Hematopoietic multipotent progenitor cell (in vitro differentiated cells): ENCODE measurements at regions not wholly inside any gene's neighbourhood (a gene's known extent, or its start where the extent isn't known, plus 50 kb on each side); places are given as distances from the start of the nearest gene placed in this dataset.

Experiments used
- DNase-seq, 3 donors: peaks; one replicate each; pipeline ENCODE4 v3.0.0-alpha.2; 2011 to 2015; ENCODE audit warnings: low read depth in 2 of 3, low spot score in 2 of 3

DNA sequence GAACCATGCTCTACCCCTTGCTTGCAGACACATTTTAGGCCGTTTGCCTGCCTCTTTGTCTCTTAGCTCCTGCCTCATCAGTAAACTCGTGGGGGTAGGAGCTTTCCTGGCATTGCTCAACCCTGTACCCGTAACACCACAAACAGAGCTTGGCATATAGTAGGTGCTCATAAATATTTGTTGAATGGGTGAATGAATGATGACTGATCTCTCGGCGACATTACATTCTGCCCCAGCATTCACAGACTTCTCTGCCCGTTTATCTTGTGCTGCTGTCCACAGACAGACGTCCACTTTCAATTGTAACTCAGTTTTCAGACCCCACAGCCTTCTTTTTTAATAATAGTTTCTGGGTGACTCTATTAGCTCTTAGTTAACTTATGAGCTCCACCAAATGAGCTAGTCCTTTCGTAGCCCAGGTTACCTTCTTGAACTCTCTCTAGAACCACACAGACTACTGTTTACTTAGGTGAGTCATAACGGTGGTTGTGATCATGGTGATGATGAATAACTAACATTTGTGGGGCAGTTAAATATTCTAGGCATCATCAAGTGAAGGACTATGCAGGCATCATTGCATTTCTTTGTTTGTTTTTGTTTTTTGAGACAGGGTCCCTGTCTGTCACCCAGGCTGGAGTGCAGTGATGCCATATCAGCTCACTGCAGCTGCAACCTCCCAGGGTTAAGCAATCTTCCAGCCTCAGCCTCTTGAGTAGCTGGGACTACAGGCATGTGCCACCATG lies 188.4 kb downstream of the ADAMTS15 start:
- no peak for DNase-seq

GRCh38 chr11:130637566-130637965 lies 189.1 kb downstream of the ADAMTS15 start:
- DNase-seq, result no peak

GRCh38 chr11:130638033-130638432 lies 189.6 kb downstream of the ADAMTS15 start:
- no peak for DNase-seq

DNA sequence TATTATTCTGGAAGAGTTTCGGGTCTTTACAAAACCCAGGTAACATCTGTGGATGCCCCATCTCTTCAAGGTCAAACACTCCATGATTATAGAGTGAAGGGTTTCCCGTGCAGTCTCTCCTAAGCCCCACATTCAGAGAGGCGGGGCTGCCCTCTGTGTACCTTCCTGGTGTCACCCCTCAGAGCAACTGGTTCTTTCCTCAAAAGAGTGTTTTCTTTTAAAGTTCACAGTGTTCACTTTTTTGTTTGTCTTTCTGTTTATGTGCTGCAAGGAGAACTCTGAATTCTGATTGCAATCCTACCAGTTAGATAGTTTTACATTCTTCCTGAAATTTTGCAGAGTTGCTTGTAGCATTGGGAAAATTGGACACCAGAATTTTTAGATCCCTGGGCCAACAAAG lies 190.2 kb downstream of the ADAMTS15 start:
- no peak for DNase-seq

DNA sequence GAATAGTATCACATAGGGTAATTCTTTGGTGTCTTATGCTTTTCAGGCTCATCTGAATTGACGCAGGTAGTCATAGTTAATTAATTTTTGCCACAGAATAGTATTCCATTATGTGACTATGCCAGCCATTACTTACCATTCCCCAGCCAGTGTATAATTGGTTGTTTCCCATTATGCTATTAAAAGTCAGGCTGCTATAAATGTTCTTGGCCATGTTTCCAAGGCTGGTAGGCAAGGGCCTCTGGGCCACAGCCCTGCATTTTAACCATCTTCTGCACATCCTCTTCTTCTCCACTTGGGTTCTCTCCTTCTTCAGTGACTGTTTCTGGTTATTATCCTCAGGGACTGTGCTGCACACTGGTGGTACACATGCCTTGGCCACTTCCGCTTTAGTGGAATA lies 190.9 kb downstream of the ADAMTS15 start:
- DNase-seq, result no peak

DNA sequence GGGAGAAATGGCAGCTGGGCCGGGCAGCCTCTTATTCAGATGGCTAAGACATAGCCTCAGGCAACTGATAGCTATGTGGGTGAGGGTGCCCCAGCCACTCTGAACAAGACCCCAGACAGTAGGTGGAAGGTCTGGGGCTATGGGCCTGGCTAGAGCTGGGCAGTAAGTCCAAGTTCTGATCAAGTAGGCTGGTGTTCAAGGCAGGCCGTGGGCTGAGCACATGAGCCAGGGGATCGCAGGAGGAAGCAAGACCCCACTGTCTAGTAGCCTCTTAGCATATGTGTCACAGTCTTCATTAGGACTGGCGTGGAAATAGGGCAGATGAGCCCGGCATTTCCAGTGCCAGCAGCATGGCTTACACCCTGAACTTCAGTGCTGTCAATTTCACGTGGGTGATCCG lies 192.1 kb downstream of the ADAMTS15 start:
- DNase-seq, result no peak

DNA sequence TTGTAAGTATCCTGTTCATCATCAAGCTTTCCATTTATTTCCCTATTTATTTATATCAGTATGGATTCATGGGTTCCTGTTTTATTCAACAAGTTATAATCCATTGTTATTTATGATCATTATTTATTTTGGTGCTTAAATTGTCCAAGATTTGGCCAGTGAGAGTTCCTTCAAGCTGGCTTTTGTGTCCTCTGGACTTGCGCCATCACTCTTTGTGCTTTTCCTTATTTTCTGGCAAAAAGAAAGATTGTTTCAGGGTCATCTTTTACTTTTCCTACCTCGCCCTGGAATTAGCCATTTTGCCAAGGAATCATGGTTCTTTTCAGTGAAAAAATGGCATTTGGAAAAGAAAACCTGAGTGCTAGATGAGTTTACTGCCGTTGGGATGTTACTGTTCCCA lies 193.4 kb downstream of the ADAMTS15 start:
- no peak for DNase-seq

- DNase-seq, result no peak
Measured at GRCh38 chr11:130642994-130643393, 194.5 kb downstream of the ADAMTS15 start.

- no peak for DNase-seq
Measured at GRCh38 chr11:130644187-130644586, 195.7 kb downstream of the ADAMTS15 start.

DNA sequence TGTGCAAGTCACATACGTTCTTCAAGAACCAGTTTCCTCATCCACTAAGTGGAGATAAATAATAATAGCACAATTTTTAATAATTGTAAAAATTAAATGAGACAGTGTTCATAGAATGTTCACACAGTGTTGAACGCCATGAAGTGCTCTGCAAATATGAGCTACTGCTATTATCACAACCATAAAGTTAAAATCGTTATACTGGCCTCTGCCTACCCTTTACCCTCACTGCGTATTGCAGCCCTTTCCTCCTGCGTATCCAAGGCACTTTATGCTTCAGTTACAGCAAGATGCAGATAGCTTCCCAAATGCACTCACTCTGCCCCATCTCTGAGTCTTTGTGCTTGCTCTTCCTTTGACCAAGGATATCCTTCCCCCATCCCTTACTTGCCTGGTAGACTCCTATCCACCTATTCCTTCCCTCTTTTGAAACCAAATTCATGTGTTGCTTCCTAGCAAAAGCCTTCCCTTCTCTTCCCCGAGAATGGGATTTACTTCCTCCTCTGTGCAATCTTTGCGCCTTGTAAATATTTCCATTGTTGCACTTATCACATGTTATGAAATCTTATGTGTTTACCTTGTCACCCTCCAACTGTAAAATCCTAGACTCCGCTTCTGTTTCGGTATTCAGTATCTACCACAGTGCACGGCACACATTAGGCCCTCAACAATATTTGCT lies 196.9 kb downstream of the ADAMTS15 start:
- DNase-seq, result no peak

- no peak for DNase-seq
Measured at GRCh38 chr11:130645843-130646197, 197.4 kb downstream of the ADAMTS15 start.

GRCh38 chr11:130646881-130647280 lies 198.4 kb downstream of the ADAMTS15 start:
- no peak for DNase-seq

GRCh38 chr11:130647371-130647770 lies 198.9 kb downstream of the ADAMTS15 start:
- no peak for DNase-seq

DNA sequence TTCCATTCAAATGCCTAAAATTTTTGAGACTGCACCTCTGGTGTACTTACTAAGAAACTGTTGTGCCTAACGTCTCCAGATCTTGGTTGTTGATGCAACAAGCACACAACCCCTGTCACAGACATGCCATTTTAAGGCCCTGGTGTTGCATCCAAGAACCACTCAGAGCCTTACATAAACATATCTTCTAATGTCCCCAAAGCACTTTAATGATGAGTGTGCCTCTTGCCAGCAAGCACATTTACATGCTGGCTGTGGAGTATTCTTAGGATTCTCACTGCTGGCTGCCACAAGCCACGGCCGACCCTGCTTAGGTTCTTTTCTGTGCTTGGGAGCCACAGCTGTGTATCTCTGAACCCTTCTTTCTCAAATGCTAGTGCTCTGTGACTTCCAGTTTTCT lies 201.4 kb downstream of the ADAMTS15 start:
- DNase-seq, result no peak

- DNase-seq, result no peak
Measured at GRCh38 chr11:130650456-130651030, 202.1 kb downstream of the ADAMTS15 start.

DNA sequence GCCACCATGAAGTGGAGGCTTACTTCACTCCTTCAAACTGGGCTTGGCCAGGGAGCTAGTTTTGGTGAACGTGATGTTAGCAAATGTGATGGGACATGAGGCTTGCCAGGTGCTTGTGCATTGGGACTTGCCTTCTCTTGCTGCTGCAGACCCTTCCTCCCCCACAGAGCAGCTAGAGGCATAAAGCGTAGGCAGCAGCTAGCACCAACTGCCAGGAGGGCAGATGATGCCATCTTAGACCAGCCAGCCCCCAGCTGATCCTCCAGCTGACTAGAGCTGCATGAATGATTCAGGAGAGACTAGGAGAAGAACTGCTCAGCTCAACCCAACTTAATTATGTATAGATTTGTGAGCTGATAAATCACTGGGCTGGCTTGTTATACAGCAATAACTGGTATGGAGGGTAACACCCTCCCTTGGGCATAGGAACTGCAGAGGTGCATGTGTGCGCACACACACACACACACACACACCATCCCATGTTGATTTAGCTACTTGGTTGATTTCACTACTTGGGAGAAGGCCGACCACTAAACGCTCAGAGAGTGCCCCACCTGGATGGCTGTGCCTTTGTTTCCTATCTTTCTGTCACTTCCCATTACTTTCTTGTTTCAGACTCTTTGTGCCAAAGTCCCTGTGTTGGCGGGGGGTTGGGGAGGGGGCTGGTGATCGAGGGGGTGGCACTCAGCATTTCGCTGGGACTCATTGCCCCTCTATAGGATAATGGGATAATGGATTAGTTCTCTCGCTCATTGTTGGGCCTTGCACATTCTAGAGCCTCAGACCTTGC lies 202.8 kb downstream of the ADAMTS15 start:
- no peak for DNase-seq

DNA sequence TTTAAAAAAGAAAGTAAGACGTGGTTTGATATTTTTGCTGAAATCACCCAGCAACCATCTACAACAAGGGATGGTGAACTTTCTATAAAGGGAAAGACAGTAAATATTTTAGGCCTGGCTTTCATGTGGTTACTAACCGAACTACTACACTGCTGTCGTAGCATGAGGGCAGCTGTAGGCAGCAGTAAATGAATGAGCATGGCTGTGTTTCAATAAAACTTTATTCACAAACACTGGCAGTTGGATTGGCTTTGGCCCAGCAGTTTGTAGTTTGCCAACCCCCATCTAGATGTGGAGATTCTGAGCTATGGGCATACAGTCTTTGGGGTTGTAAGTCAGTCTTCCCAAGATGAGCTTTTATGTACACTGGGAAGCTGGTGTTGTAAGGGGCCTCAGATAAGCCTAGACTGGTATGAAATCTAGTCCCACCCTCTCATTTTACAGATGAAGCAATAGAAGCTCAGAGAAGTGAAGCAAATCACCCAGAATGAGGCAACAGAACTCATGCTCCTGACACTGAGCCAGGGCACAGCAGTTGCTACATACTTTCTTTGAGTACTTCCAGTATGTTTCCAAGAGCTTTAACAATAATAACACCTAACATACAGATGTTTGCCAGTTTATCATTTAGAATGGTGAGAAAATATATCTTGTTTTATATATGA lies 204.4 kb downstream of the ADAMTS15 start:
- no peak for DNase-seq

DNA sequence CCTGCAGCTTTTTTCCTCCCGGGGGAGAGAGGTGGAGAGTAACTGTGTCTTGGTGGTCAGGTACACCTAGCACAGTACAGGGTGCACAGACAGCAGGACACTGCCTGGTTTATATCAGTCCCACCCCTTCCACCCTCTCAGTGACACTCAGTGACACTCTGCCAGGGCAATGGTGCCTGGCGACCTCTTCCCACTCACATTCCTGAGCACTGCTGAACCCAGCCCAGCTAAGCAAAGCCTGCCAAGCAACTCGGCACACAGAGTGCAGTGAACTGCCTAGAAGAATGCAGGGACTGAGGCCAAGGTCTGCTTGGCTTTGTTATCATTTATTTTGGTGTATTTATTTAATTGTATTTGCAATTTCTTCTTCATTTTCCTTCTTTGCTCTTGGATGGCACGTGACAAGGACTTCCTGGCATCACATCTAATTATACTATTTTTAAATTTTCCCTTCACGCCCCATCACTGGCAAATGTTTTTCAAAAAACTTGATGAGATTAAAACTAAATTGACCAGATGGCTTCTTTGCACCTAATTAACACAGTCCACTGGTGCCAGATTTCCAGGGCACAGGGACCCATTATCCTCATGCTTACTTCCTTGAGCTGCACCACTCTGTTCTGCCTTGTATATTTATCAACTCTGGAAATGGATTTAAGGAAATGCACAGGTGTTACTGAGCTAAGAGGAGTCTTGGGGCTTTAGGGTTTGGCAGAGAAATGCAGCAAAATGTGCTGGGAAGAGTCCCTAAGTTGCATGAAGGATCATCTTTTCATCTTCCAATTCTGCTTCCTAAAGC lies 205.6 kb downstream of the ADAMTS15 start:
- no peak for DNase-seq

- no peak for DNase-seq
Measured at GRCh38 chr11:130655300-130655699, 206.9 kb downstream of the ADAMTS15 start.

DNA sequence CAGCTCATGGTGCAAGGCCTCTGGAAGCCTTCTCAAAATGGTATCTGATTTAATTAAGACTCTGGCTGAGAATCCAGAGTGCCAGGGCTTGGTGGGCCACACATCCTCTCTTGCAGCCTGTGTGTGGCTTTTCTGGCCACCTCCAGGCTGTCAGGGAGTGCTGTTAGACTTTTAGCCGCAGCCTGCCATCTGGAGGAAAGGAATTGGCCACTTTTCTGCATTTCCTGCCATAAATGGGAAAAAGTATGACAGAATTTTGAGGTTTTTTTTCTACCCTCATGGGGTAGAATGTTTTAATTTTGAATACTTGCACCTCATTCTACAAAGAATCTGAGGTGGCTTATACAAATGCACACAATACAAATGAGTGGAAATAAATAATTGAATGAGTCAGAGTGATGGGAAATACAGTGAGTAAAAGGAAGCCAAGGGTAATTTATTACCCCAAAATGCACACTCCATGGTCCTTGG lies 218.4 kb downstream of the ADAMTS15 start:
- peak in 2 of 3 donors; percentile 3 to 36 for DNase-seq
